Gastroesophageal sphincter (tissue), 4 donors: ENCODE measurements at regions not wholly inside any gene's neighbourhood (a gene's known extent, or its start where the extent isn't known, plus 50 kb on each side); places are given as distances from the start of the nearest gene placed in this dataset.
A peak's percentile ranks its signal among the peaks of the same experiment; 100 is the strongest.

ENCODE experiments used
- ATAC-seq: fragments of 150-250 bp; one replicate; pipeline ENCODE4 v1.9.1; 2016; ENCODE audit warnings: mild to moderate bottlenecking, moderate library complexity
- H3K27ac ChIP-seq, 4 donors: fragments of 200-600 bp; sonication (generic) in 3 of 4; 1 replicate in 3 of 4; 2 replicates in 1 of 4; pipeline ENCODE4 v1.5.1; 2016 to 2019
- H3K27me3 ChIP-seq: fragments of 200-600 bp; sonication (generic); one replicate; pipeline ENCODE4 v1.5.1; 2019
- H3K36me3 ChIP-seq, 2 donors: fragments of 200-600 bp; sonication (generic); one replicate each; pipeline ENCODE4 v1.5.1; 2019; ENCODE audit warnings: control low read depth in 1 of 2
- H3K4me1 ChIP-seq, 3 donors: fragments of 200-600 bp; sonication (generic); 1 replicate in 2 of 3; 2 replicates in 1 of 3; pipeline ENCODE4 v1.5.1; 2016 to 2019; ENCODE audit warnings: control low read depth in 2 of 3
- H3K4me3 ChIP-seq, 2 donors: fragments of 200-600 bp; sonication (generic); one replicate each; pipeline ENCODE4 v1.5.1; 2019; ENCODE audit warnings: mild to moderate bottlenecking in 1 of 2, moderate library complexity in 1 of 2
- H3K9me3 ChIP-seq, 3 donors: fragments of 200-600 bp; sonication (generic); one replicate each; pipeline ENCODE4 v1.5.1; 2017 to 2019; ENCODE audit warnings: control low read depth in 2 of 3
- CTCF ChIP-seq, 4 experiments: fragments of 200-600 bp in 2 of 4; fragments of 450-650 bp in 2 of 4; sonication (generic) in 1 of 4; IDR thresholded peaks; one replicate each; pipeline ENCODE4 v1.5.1; 2017 to 2019; ENCODE audit warnings: antibody characterized with exemption in 4 of 4, mild to moderate bottlenecking in 2 of 4, moderate library complexity in 2 of 4
- EP300 ChIP-seq: sonication (generic); formaldehyde crosslinking; IDR thresholded peaks from one replicate; pipeline ENCODE4 v1.6.1; 2017; ENCODE audit warnings: antibody characterized with exemption, mild to moderate bottlenecking
- POLR2A ChIP-seq, 2 donors: fragments of 450-650 bp; IDR thresholded peaks; one replicate each; pipeline ENCODE4 v1.6.1; 2017; ENCODE audit warnings: antibody characterized with exemption in 2 of 2, mild to moderate bottlenecking in 2 of 2, moderate library complexity in 1 of 2
- POLR2AphosphoS5 ChIP-seq: sonication (generic); formaldehyde crosslinking; IDR thresholded peaks from one replicate; pipeline ENCODE4 v1.6.1; 2017; ENCODE audit warnings: antibody characterized with exemption
- WGBS, 2 donors: methylation state at CpG; one replicate each; pipeline ENCODE4 v1.1.5; 2018; ENCODE audit warnings: low coverage in 1 of 2; 5-methylcytosine and 5-hydroxymethylcytosine counted together

- 53 to 58% methylated on average over 4 of the region's 4 CpGs for WGBS, 2 donors
- peaks cover 50% of the 10 kb centered on the region for H3K27me3 ChIP-seq
- peaks cover 0 to 8% (median 0%) of the 10 kb centered on the region in 3 donors for H3K9me3 ChIP-seq
- no peak for ATAC-seq
- no peak overlapping the region for H3K4me3 ChIP-seq
- H3K4me1 ChIP-seq, result no peaks in the 10 kb centered on the region
- H3K27ac ChIP-seq, result no peak overlapping the region
- TF ChIP-seq CTCF (IDR thresholded peaks at IDR 0.05) (no peak), EP300 (no peak), POLR2A (IDR thresholded peaks at IDR 0.05) (no peak), POLR2AphosphoS5 (no peak)
- no peaks in the 10 kb centered on the region for H3K36me3 ChIP-seq
Measured at GRCh38 chr4:3818371-3818770, 52.2 kb downstream of the ADRA2C start.

DNA sequence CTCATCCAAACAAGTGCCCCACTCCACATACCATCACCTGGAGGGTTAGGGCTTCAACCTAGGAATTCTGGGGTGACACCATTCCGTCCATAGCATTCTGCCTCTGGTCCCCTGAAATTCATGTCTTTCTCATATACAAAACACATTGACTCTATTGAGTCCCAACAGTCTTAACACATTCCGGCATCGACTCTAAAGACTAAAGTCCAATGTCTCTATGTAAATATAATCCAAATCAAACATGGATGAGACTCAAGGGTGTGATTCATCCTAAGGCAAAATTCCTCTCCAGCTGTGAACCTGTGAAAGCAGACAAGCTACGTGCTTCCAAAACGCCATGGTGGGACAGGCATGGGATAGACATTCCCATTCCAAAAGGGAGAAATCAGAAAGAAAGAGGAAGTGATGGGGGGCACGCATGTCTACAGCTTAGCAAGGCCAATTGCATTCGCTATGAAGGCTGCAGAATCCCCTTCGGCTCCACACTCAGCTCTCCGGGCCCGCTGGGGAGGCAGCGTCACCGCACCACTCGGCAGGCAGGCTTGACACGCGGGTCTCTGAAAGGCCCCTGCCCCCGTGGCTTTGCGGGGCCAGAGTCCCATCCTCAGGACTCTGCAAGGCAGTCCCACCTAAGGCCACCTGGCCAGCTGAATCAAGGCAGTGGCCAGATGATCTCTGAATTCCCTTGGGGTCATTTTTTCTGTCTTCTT, 53.2 kb downstream of the ADRA2C start:
- TF ChIP-seq EP300 (no peak), CTCF (IDR thresholded peaks at IDR 0.05) (no peak)

DNA sequence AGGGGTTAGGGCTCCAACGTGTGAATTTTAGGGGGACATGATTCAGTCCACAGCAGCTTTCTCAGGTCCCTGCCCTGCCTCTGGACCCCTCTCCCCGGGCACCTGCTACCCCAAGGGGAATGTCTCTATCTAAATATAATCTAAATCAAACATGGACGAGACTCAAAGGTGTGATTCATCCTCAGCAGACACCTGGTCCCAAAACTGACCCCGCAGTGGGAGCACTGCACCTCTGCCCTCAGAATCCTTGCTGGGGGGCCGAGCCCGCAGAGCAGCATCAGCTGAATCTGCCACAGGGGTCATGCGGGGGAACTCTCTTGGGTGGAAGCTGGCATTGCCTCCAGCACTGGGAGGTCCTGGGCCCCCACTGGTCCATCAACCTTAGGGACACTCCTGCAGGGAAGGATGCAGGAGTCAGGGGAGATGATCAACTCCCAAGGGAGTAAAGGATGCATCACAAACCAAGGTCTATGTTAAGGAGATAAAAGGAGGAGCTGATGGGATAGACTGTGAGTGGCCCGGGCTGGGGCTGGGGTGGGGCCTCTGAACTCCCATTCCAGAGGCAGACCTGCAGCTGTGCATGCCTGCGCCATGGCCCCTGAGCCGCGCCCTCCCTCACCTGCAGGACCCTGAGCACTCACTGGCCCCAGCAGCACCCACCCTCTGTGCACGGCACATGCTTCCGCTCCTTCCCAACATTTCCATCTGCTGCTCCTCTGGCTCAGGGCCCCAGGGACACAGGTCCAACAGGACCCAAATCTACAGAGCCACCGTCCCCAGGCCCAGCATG, 54.0 kb downstream of the ADRA2C start:
- Histone ChIP-seq H3K9me3 (peaks cover 0 to 8% (median 0%) of the 10 kb centered on the region in 3 donors), H3K27me3 (peaks cover 40% of the 10 kb centered on the region), H3K27ac (no peak overlapping the region), H3K36me3 (no peaks in the 10 kb centered on the region), H3K4me3 (no peak overlapping the region), H3K4me1 (no peaks in the 10 kb centered on the region)
- no peak for ATAC-seq
- WGBS, 2 donors, result 81% methylated on average over 4 of the region's 14 CpGs; no CpG with 5 or more reads in 1 of the 2 donors
- no peak for TF ChIP-seq EP300
- TF ChIP-seq POLR2AphosphoS5, result no peak
- no peak for TF ChIP-seq CTCF (IDR thresholded peaks at IDR 0.05)
- TF ChIP-seq POLR2A (IDR thresholded peaks at IDR 0.05), result no peak

More for the DNA sequence above, 53.2 kb downstream of the ADRA2C start:
- Histone ChIP-seq H3K9me3 (peaks cover 0 to 8% (median 0%) of the 10 kb centered on the region in 3 donors), H3K36me3 (no peaks in the 10 kb centered on the region), H3K27me3 (peaks cover 40% of the 10 kb centered on the region), H3K4me1 (no peaks in the 10 kb centered on the region), H3K4me3 (no peak overlapping the region), H3K27ac (no peak overlapping the region)
- 75 to 85% methylated on average over 6 to 11 of the region's 17 CpGs for WGBS, 2 donors
- ATAC-seq, result no peak

GRCh38 chr4:3820806-3821579, 54.8 kb downstream of the ADRA2C start:
- H3K27ac ChIP-seq, result no peak overlapping the region
- ATAC-seq, result no peak
- H3K4me1 ChIP-seq, result no peaks in the 10 kb centered on the region
- no peaks in the 10 kb centered on the region for H3K36me3 ChIP-seq
- H3K9me3 ChIP-seq, result peaks cover 0 to 8% (median 0%) of the 10 kb centered on the region in 3 donors
- H3K27me3 ChIP-seq, result peaks cover 40% of the 10 kb centered on the region
- no peak overlapping the region for H3K4me3 ChIP-seq
- TF ChIP-seq POLR2A (IDR thresholded peaks at IDR 0.05) (no peak), EP300 (no peak), POLR2AphosphoS5 (no peak)
- 62 to 77% methylated on average over 13 to 14 of the region's 24 CpGs for WGBS, 2 donors

GRCh38 chr4:3821580-3822229, 55.5 kb downstream of the ADRA2C start:
- Histone ChIP-seq H3K4me3 (no peak overlapping the region), H3K9me3 (peaks cover 0 to 6% (median 0%) of the 10 kb centered on the region in 3 donors), H3K27ac (no peak overlapping the region), H3K27me3 (peaks cover 39% of the 10 kb centered on the region), H3K36me3 (no peaks in the 10 kb centered on the region), H3K4me1 (peaks cover 0 to 2% (median 0%) of the 10 kb centered on the region in 3 donors)
- TF ChIP-seq POLR2A (IDR thresholded peaks at IDR 0.05), result no peak
- no peak for TF ChIP-seq CTCF (IDR thresholded peaks at IDR 0.05)
- no peak for TF ChIP-seq EP300
- no peak for TF ChIP-seq POLR2AphosphoS5
- ATAC-seq, result peak; percentile 15
- WGBS, 2 donors, result 73 to 76% methylated on average over 3 to 4 of the region's 15 CpGs
